Activated CD4-positive, alpha-beta T cell treated with anti-CD3 and anti-CD28 coated beads for 48 hours (primary cell): ENCODE measurements at regions not wholly inside any gene's neighbourhood (a gene's known extent, or its start where the extent isn't known, plus 50 kb on each side); places are given as distances from the start of the nearest gene placed in this dataset.
"Not testable (repeated sequence)": the region's sequence is repeated elsewhere in the genome, so short reads cannot be mapped to it uniquely, and the experiment has no call there.

Experiments used
- DNase-seq: peaks from one replicate; pipeline ENCODE4 v3.0.0-alpha.2; 2020

- no peak for DNase-seq
Observed at GRCh38 chr6:144360401-144360800, 75.3 kb downstream of the UTRN start.

- no peak for DNase-seq
Observed at GRCh38 chr6:144361016-144361415, 75.9 kb downstream of the UTRN start.

DNA sequence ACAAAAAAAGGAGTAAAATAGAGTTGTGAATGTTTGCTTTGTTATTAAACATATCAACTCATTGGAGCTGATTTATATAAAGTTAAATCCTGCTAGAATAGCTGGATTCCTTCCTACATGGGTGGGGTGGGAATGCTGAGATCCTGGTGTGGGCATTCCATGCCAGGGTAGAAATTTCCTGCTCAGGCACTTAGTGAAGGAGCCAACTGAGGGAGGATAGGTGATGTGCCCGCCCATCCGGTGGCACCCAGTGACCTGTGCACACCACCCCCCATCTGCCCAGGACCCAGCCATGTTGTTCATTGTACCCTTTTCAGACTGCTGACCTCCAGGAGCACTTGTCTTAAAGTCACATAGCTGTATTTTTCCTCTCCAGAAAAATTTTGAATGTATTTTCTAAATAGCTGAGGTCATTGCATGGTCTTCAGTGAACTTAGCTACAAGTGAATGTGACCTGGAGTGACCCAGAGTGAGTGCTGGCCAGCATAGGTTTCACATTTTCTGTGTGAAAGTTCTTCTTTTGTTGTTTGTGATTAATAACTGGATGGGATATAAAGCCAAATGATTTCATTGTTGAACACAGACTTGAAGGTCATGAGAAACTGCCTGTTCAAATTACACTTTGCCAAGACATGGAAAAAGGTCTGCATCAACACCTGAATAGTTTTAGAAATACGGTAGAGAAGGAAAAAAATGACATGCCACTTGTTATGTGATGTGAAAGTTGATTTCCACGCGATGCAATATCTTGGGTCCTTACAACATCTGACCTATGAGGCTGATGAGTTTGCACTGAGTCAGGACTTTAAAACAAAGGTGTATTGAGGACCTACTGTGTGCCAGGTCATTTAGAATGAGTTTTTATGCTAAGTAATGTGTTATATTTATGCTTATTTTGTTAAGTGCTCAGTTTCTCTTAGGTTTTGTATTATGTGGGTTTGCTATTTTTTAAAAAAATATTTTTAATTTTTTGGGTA is 77.2 kb downstream of the UTRN start:
- no peak for DNase-seq

GRCh38 chr6:144364208-144364720 is 79.1 kb downstream of the UTRN start:
- DNase-seq = no peak

GRCh38 chr6:144364782-144365181 is 79.6 kb downstream of the UTRN start:
- DNase-seq = no peak

DNA sequence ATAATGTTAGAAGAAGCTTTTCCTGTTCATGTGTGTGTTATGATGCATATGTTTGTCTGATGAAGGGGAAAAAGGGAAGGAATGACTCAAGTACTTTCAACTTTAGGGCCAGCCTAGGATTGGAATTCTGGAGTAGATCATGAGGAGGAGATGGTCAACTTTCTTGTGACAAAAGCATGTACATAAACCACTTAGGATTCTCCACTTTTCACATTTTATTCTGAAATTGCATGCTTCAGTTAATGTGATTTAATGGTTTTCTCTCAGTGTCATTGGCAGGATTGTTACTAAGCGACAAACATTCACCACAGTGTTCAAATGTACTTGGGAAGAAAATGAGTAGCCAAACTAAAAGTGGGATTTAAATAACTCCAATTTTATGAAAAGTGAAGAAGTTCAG is 80.1 kb downstream of the UTRN start:
- DNase-seq = no peak

GRCh38 chr6:144369696-144370095 is 84.6 kb downstream of the UTRN start:
- DNase-seq = not testable (repeated sequence)

- no peak for DNase-seq
Observed at GRCh38 chr6:144372116-144372515, 87.0 kb downstream of the UTRN start.

GRCh38 chr6:144372611-144373594 is 87.8 kb downstream of the UTRN start:
- no peak for DNase-seq

- DNase-seq = not testable (repeated sequence)
Observed at GRCh38 chr6:144374525-144374924, 89.4 kb downstream of the UTRN start.

- DNase-seq = no peak
Observed at GRCh38 chr6:144377586-144378210, 92.6 kb downstream of the UTRN start.

- no peak for DNase-seq
Observed at GRCh38 chr6:144378437-144378836, 93.3 kb downstream of the UTRN start.

DNA sequence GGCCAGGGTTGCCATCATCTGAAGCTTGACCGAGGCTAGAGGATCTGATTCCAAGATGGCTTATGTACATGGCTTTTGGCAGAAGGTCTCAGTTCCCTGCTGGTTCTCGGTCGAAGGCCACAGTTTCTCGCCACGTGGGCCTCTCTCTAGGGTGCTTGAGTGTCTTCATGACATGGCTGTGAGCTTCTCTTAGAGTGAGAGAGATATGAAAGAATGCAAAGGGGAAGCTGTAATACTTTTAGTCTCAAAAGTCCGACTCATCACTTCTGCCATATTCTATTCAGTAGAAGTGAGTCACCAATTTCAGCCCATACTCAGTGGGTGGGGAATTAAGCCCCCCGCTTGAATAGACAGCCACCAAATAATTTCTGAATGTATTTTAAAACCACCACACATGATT is 94.2 kb downstream of the UTRN start:
- peak; percentile 15 for DNase-seq

DNA sequence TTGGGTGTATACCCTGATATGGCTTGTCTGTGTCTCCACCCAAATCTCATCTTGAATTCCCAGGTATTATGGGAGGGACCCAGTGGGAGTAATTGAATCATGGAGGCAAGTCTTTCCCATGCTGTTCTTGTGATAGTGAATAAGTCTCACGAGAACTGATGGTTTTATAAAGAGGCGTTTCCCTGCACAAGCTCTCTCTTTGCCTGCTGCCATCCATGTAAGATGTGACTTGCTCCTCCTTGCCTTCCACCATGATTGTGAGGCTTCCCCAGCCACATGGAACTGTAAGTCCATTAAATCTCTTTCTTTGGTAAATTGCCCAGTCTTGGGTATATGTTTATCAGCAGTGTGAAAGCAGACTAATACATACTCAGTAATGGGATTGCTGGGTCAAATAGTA is 96.4 kb downstream of the UTRN start:
- DNase-seq = not testable (repeated sequence)

GRCh38 chr6:144383336-144383735 is 98.2 kb downstream of the UTRN start:
- DNase-seq = no peak

DNA sequence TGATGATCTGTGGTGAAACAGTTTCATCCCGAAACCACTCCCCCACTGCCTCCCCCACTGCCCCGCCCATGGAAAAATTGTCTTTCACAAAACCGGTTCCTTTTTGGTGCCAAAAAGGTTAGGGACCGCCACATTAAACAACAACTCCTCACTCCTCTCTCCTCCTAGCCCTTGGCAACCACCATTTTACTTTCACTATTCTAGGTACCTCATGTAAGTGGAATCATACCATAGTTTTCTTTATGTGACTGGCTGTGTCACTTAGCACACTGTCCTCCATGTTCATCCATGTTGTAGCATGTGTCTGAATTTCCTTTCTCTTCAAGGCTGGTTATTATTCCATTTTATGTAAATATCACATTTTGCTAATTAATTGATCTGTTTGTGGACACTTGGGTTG is 99.3 kb downstream of the UTRN start:
- DNase-seq = no peak

DNA sequence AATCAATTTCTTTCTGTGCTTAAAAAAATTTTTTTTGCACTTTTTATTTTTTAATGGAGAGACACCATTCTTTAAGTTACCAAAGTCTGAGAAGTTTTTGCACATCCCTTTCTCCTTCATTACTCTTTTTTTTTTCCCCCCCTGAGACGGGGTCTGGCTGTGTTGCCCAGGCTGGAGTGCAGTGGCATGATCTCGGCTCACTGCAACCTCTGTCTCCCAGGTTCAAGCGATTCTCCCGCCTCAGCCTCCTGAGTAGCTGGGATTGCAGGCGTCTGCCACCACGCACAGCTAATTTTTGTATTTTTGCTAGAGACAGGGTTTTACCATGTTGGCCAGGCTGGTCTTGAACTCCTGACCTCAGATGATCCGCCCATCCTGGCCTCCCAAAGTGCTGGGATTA is 104.3 kb downstream of the UTRN start:
- DNase-seq = not testable (repeated sequence)

DNA sequence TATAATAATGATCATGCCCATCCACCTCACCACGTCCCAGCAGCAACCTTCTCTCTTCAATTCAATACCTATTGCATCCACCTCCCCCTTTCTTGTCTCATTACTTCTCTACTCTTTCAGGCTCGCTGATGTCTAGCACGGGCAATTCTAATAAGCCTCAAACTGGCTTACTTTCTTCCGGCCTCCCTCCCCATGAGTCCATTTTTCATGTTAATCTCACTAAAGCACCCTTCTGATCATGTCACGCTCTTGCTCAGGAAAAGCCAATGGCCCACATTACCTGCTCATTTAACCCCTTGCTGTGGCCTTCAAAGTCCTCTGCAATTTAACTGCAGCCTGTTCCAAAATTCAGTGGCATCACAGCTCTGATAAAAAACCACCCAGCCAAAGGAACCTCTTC is 105.1 kb downstream of the UTRN start:
- DNase-seq = no peak

GRCh38 chr6:144390886-144391285 is 105.8 kb downstream of the UTRN start:
- no peak for DNase-seq

GRCh38 chr6:144392536-144392935 is 107.4 kb downstream of the UTRN start:
- DNase-seq = no peak

- no peak for DNase-seq
Observed at GRCh38 chr6:144394210-144394609, 109.1 kb downstream of the UTRN start.

- DNase-seq = no peak
Observed at GRCh38 chr6:144395014-144395413, 109.9 kb downstream of the UTRN start.

DNA sequence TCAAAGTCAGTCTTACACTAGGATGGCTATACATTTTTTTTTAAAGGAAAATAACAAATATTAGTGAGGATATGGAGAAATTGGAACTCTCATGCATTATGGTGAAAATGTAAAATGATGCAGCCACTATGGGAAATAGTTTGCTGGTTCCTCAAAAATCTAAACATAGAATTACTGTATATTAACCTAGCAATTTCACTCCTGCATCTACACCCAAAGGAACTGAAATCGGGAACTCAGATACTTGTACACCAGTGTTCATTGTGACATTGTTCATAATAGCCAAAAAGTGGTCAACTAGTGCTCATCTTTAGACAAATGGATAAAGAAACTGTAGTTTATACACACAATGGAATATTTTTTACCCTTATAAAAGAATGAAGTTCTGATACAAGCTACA is 110.7 kb downstream of the UTRN start:
- no peak for DNase-seq
